Mesothelial cell of epicardium (in vitro differentiated cells): ENCODE measurements at regions not wholly inside any gene's neighbourhood (a gene's known extent, or its start where the extent isn't known, plus 50 kb on each side); places are given as distances from the start of the nearest gene placed in this dataset.

Experiments
- DNase-seq, 2 experiments: peaks; one replicate each; pipeline ENCODE4 v3.0.0; 2021; ENCODE audit warnings: low spot score in 2 of 2; ENCODE audit not compliant: unreplicated experiment in 2 of 2
- H3K27ac Mint-ChIP-seq: 2 replicates; pipeline ENCODE4 v1.8.0; 2021; ENCODE audit warnings: mixed read lengths
- H3K27me3 Mint-ChIP-seq: 2 replicates; pipeline ENCODE4 v1.8.0; 2021; ENCODE audit warnings: low read depth, mixed read lengths
- H3K36me3 Mint-ChIP-seq: 2 replicates; pipeline ENCODE4 v1.8.0; 2021; ENCODE audit warnings: mixed read lengths
- H3K4me1 Mint-ChIP-seq: 2 replicates; pipeline ENCODE4 v1.8.0; 2021; ENCODE audit warnings: mixed read lengths
- H3K4me3 Mint-ChIP-seq: 2 replicates; pipeline ENCODE4 v1.8.0; 2021; ENCODE audit warnings: mild to moderate bottlenecking, moderate library complexity, mixed read lengths
- H3K9me3 Mint-ChIP-seq: 2 replicates; pipeline ENCODE4 v1.8.0; 2021; ENCODE audit warnings: mixed read lengths
- TF ChIP-seq, protein P1 (sequence below): fragments of 200-600 bp; sonication (generic); IDR thresholded peaks from one replicate; pipeline ENCODE4 v1.5.0; 2021; ENCODE audit warnings: antibody characterized with exemption; ENCODE audit not compliant: unreplicated experiment

DNA sequence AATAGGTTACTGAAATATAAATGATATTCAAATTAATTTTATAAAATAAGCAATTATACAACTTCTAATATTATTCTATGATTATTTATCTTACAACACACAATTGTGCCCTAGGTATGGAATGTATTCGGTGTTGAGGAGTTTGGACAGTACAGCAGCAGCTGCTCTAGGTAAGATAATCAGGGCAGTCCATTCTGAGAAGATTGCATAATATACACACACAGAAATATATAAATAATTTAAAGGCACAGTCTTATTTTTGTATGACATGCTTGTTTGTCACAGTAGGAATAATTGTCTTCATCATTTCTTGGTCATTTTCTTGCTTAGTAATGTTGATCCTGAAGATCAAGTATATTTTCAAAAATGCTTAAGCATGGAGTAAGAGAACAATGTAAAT lies 849.4 kb upstream of the MIR17HG start:
- no peaks in the 10 kb centered on the region for H3K4me1 Mint-ChIP-seq
- H3K4me3 Mint-ChIP-seq = no peak overlapping the region
- H3K27ac Mint-ChIP-seq = no peak overlapping the region
- TF ChIP-seq, protein P1, sequence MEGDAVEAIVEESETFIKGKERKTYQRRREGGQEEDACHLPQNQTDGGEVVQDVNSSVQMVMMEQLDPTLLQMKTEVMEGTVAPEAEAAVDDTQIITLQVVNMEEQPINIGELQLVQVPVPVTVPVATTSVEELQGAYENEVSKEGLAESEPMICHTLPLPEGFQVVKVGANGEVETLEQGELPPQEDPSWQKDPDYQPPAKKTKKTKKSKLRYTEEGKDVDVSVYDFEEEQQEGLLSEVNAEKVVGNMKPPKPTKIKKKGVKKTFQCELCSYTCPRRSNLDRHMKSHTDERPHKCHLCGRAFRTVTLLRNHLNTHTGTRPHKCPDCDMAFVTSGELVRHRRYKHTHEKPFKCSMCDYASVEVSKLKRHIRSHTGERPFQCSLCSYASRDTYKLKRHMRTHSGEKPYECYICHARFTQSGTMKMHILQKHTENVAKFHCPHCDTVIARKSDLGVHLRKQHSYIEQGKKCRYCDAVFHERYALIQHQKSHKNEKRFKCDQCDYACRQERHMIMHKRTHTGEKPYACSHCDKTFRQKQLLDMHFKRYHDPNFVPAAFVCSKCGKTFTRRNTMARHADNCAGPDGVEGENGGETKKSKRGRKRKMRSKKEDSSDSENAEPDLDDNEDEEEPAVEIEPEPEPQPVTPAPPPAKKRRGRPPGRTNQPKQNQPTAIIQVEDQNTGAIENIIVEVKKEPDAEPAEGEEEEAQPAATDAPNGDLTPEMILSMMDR = no peak
- DNase-seq = no peak
- no peaks in the 10 kb centered on the region for H3K36me3 Mint-ChIP-seq
- H3K27me3 Mint-ChIP-seq = no peaks in the 10 kb centered on the region
- no peaks in the 10 kb centered on the region for H3K9me3 Mint-ChIP-seq

DNA sequence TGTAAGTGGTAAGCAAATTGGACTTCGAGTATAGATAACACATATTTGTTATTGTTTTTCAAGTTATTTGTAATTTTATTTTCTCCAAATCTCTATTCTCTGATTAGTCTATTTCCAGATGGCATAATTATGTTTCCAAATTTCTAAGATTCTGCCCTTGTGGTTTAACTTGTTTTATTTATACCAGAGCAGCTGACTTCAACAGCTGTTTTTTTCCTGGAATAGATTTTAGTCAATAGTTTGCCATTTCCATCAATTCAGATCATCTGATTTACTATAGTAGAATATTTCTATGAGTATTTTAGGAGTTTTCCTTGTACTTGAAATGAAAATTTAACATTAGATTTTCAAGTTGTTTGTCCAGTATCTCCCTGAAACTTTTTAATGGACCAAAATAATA lies 848.7 kb upstream of the MIR17HG start:
- Mint-ChIP-seq H3K36me3 (no peaks in the 10 kb centered on the region), H3K27ac (no peak overlapping the region), H3K4me1 (no peaks in the 10 kb centered on the region), H3K9me3 (no peaks in the 10 kb centered on the region), H3K27me3 (no peaks in the 10 kb centered on the region), H3K4me3 (no peak overlapping the region)
- TF ChIP-seq, protein P1 = no peak
- no peak for DNase-seq

DNA sequence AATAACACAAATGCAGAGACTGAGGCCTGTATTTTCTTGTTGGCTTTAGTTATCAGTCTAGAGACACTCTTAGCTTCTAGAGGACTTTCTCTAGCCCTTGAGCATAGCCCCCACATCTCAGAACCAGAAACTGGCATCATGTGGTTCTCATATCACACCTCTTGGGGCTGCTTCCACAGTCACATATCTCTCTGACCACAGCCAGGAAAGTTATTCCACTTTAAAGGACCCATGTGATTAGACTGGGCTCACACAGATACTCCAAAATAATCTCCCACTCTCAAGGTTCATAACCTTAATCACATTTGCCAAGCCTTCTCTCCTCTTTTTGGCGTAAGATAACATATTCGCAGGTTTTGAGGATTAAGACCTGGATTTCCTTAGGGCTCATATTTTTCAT lies 846.9 kb upstream of the MIR17HG start:
- Mint-ChIP-seq H3K4me3 (no peak overlapping the region), H3K4me1 (no peaks in the 10 kb centered on the region), H3K36me3 (no peaks in the 10 kb centered on the region), H3K27ac (no peak overlapping the region), H3K9me3 (no peaks in the 10 kb centered on the region), H3K27me3 (no peaks in the 10 kb centered on the region)
- TF ChIP-seq, protein P1 = no peak
- DNase-seq = no peak

DNA sequence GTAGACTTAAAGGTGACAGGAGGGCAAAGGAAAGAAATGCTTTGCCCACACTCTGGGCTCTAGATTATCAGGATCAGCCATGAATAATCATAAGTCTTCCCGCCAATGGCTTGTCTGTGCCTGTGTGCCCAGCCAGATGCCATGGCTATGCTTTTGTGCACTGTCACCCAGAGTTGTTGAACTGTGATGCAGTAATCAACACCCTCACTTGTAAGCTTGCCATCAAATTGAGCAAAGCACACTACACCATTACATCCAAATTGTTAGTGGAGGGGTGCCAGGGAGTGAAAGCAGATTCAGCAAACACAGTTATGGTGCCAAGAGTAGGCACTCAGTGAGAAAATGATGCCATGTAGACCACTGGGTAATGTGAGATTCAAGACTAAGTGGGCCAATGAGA lies 845.3 kb upstream of the MIR17HG start:
- no peak for DNase-seq
- no peaks in the 10 kb centered on the region for H3K27me3 Mint-ChIP-seq
- H3K9me3 Mint-ChIP-seq = peaks cover 8% of the 10 kb centered on the region
- H3K4me3 Mint-ChIP-seq = no peak overlapping the region
- H3K27ac Mint-ChIP-seq = no peak overlapping the region
- H3K4me1 Mint-ChIP-seq = no peaks in the 10 kb centered on the region
- no peaks in the 10 kb centered on the region for H3K36me3 Mint-ChIP-seq
- TF ChIP-seq, protein P1 = no peak

DNA sequence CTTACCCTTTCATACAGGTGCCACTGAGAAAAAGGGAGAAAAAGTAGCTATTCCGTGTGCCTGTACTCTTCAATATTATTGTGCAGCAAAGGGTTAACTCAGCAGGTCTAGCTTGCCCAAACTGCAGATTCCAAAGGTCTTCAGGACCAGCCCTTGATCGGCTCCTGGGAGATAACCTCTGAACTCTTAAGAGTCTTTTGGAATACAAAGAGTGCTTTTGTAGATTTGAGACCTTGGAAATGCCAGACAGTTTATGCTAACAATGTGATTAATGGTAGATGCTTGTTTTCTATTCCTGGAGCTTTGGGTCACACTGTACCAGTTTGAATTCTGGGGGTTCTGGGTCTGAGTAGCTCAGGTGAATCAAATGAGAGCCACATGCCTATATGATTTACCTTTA lies 844.7 kb upstream of the MIR17HG start:
- DNase-seq = no peak
- TF ChIP-seq, protein P1 = no peak

DNA sequence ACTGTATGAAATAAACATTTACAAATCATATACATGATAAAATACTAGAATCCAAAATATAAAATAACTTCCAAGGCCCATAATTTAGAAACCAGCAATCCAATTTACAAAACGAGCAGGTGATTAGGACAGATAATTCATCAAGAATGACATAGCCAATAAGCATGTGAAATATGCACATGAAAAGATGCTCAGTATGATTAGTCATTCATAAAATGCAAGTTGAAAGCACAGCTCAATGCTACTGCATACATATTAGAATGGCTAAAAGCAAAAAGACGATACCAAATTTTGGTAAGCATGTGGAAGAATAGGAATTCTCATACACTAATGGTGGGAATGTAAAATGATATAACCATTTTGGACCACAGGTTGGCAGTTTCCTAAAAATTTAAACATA lies 837.2 kb upstream of the MIR17HG start:
- Mint-ChIP-seq H3K4me3 (no peak overlapping the region), H3K36me3 (no peaks in the 10 kb centered on the region), H3K27me3 (no peaks in the 10 kb centered on the region), H3K27ac (no peak overlapping the region), H3K9me3 (peaks cover 17% of the 10 kb centered on the region), H3K4me1 (no peaks in the 10 kb centered on the region)
- no peak for DNase-seq
- TF ChIP-seq, protein P1 = no peak

More for the DNA sequence above, 844.7 kb upstream of the MIR17HG start:
- no peaks in the 10 kb centered on the region for H3K4me1 Mint-ChIP-seq
- H3K4me3 Mint-ChIP-seq = no peak overlapping the region
- peaks cover 8% of the 10 kb centered on the region for H3K9me3 Mint-ChIP-seq
- no peak overlapping the region for H3K27ac Mint-ChIP-seq
- H3K36me3 Mint-ChIP-seq = no peaks in the 10 kb centered on the region
- no peaks in the 10 kb centered on the region for H3K27me3 Mint-ChIP-seq
